Endothelial cell (in vitro differentiated cells): ENCODE measurements at regions not wholly inside any gene's neighbourhood (a gene's known extent, or its start where the extent isn't known, plus 50 kb on each side); places are given as distances from the start of the nearest gene placed in this dataset.
"Not testable (repeated sequence)": the region's sequence is repeated elsewhere in the genome, so short reads cannot be mapped to it uniquely, and the experiment has no call there.

Source experiments
- DNase-seq: peaks from one replicate; pipeline ENCODE4 v3.0.0; 2021; ENCODE audit warnings: low spot score
- H3K27ac Mint-ChIP-seq: one replicate; pipeline ENCODE4 v1.8.0; 2021; ENCODE audit warnings: mixed read lengths, inconsistent platforms; ENCODE audit not compliant: unreplicated experiment
- H3K27me3 Mint-ChIP-seq: one replicate; pipeline ENCODE4 v1.8.0; 2021; ENCODE audit warnings: mild to moderate bottlenecking, moderate library complexity, mixed read lengths, inconsistent platforms; ENCODE audit not compliant: unreplicated experiment
- H3K36me3 Mint-ChIP-seq: one replicate; pipeline ENCODE4 v1.8.0; 2021; ENCODE audit warnings: mild to moderate bottlenecking, low read depth, mixed read lengths, inconsistent platforms; ENCODE audit not compliant: unreplicated experiment
- H3K4me1 Mint-ChIP-seq: one replicate; pipeline ENCODE4 v1.8.0; 2021; ENCODE audit warnings: mild to moderate bottlenecking, mixed read lengths, inconsistent platforms; ENCODE audit not compliant: unreplicated experiment
- H3K4me3 Mint-ChIP-seq: one replicate; pipeline ENCODE4 v1.8.0; 2021; ENCODE audit warnings: mild to moderate bottlenecking, mixed read lengths, inconsistent platforms; ENCODE audit not compliant: unreplicated experiment
- H3K9me3 Mint-ChIP-seq: one replicate; pipeline ENCODE4 v1.8.0; 2021; ENCODE audit warnings: mixed read lengths, inconsistent platforms; ENCODE audit not compliant: unreplicated experiment
- CTCF ChIP-seq: fragments of 200-600 bp; sonication (generic); IDR thresholded peaks from one replicate; pipeline ENCODE4 v1.5.0; 2021; ENCODE audit warnings: antibody characterized with exemption; ENCODE audit not compliant: unreplicated experiment

DNA sequence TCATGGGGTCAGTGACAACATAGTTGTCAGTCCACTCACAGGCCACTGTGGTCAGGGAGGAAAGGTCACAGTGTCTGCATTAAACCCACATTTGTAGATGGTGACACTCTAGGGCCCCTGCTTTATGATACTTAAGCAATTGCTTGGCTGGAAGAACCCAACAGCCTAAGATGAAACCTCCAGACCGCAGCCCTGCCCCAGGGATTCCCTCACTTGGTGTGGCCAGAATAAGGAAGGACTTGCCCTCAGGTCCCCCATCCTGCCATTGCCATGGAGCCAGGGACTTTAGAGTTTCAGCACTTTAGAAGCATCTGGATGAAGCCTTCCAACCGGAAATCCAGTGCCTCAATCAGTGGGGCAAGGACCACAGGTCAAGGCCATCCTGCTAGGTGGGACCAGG lies 63.9 kb upstream of the LAPTM4A start:
- Mint-ChIP-seq H3K27me3 (peaks cover 6% of the 10 kb centered on the region), H3K4me3 (no peak overlapping the region), H3K36me3 (peaks cover 4% of the 10 kb centered on the region), H3K4me1 (peaks cover 26% of the 10 kb centered on the region), H3K27ac (no peak overlapping the region), H3K9me3 (no peaks in the 10 kb centered on the region)
- DNase-seq, result no peak
- TF ChIP-seq CTCF, result no peak

DNA sequence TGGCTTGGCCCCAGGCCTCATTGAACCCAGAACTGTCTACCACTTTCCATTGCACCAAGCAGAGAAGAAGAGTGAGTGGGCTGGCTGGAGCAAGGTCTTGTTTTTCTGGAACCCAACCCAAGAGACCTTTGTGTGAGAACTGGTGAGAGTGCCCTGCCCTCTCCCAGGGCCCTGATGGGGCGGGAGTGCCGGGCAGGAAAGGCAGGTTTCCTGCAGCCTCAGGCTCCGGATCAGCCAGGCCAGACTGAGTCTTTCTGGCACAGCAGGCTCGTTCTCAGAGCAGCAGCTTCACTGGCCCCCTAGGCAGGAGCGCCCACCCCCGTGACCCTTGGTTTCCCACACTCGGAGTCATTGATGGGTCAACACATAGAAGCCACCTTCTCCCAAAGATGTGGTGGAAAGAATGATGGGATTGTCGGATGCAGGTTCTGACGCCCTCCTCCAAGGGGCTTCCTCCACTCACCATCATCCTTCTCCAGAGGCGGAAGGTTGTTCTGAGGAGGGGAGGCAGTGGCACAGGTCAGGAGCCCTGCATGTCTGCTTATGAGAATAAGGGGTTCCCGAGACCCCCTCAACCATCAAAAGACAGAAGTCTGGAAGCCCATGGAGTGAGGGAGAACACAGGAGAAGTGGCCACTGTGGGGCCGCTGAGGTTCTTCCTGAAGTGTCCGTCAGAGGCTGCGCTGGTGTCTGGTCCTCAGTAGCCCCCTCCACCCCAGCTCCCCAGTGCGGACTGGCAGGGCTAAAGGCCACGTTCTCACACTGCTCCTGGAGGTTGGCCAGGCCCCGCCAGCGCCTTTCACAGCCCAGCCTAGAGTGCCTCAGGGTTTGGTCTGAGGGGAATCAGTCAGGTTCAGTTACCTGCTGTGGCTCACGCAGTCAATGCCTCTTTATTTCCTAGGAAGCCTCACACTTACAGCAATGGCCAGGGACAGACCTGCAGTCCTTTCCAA lies 62.8 kb upstream of the LAPTM4A start:
- Mint-ChIP-seq H3K27ac (no peak overlapping the region), H3K4me1 (peaks cover 28% of the 10 kb centered on the region), H3K4me3 (no peak overlapping the region), H3K27me3 (peaks cover 6% of the 10 kb centered on the region), H3K9me3 (no peaks in the 10 kb centered on the region), H3K36me3 (peaks cover 4% of the 10 kb centered on the region)
- DNase-seq, result no peak
- TF ChIP-seq CTCF, result no peak

DNA sequence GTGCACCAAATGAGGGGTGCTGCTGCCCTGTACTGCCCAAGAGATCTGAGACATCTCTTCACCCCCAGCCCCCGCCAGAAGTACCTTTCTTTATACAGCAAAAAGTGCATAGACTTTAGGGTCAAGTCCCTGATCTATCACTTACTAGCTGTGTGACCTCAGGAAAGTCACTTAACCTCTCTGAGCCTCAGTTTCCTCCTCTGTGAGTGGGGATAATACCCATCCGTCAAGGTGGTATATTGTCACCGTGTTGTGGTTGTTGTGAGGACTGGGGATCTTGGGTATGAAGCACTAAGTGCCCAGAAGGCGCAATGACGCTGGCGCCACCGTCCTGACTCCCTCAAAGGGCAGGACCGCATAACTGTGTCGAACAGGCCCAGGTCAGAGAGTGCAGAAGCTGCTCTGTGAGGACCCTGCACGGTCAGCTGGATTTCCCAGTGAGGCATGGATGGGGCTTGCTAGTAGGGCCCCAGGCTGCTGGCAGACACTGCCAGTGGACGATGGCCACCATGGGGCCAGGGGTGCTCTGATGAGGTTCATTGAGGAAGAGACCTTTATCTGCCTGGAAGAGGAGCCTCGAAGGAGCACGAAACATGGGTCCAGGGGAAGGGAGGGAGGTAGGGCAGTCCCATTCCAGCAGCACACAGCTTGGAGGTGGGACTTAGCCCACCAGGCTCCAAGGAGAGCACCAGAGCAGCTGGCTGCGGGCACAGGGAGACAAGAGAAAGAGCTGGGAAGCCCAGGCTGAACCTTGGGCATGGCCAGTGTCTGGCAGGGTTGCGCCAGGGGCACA lies 61.8 kb upstream of the LAPTM4A start:
- peaks cover 6% of the 10 kb centered on the region for H3K27me3 Mint-ChIP-seq

GRCh38 chr2:20112361-20112760 lies 60.9 kb upstream of the LAPTM4A start:
- not testable (repeated sequence) for H3K27ac Mint-ChIP-seq, H3K27me3 Mint-ChIP-seq, DNase-seq, H3K9me3 Mint-ChIP-seq, H3K36me3 Mint-ChIP-seq, H3K4me3 Mint-ChIP-seq
- H3K4me1 Mint-ChIP-seq, result peaks cover 28% of the 10 kb centered on the region

More for the DNA sequence above, 61.8 kb upstream of the LAPTM4A start:
- Mint-ChIP-seq H3K4me1 (peaks cover 28% of the 10 kb centered on the region), H3K27ac (no peak overlapping the region), H3K4me3 (no peak overlapping the region), H3K36me3 (peaks cover 4% of the 10 kb centered on the region), H3K9me3 (no peaks in the 10 kb centered on the region)
- no peak for TF ChIP-seq CTCF
- DNase-seq, result no peak

DNA sequence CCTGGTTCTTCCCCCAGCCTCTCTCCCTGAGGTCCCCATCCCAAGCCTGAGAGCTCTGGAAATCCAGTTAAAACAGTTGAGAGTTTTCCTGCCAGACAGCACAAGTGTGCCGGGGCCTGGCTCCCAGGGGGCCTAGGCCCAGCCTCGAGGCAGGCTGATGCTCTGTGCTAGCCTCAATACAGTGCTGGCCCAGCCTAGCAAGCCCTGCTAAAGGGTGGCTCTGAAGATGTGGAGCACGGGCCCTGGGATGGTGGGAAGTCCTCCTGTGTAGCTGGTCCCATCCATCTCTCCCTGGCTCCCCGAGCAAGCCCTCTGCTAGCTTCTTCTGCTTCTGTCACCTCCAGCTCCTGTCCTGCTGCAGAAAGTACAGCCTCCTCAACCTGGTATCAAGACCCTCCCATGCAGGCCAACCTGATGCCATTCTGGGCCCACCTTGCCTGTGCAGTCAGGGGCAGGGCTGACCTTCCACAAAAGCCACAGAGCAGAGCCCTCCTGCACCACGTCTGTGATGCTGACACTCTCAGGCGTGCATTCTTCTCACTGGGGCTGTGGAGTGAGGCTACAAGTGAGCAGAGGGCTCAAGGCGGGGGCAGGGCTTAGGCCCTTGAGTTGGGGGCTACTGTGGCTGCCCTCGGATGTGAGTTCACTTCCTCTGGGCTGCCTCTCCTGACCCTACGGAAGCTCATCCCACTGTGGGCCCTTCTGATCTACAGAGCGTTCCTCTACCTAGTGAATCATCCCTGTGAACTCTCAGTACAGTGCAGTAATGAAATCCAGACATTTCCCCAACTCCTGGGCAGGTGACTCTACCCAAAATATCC lies 60.1 kb upstream of the LAPTM4A start:
- peaks cover 30% of the 10 kb centered on the region for H3K4me1 Mint-ChIP-seq
- no peaks in the 10 kb centered on the region for H3K9me3 Mint-ChIP-seq
- H3K27me3 Mint-ChIP-seq, result peaks cover 8% of the 10 kb centered on the region
- no peak for TF ChIP-seq CTCF
- H3K36me3 Mint-ChIP-seq, result no peaks in the 10 kb centered on the region
- H3K27ac Mint-ChIP-seq, result peak overlapping the region; percentile 27
- H3K4me3 Mint-ChIP-seq, result peak overlapping the region; percentile 67
- no peak for DNase-seq
